MM.1S (cell line): ENCODE measurements at regions not wholly inside any gene's neighbourhood (a gene's known extent, or its start where the extent isn't known, plus 50 kb on each side); places are given as distances from the start of the nearest gene placed in this dataset.

Experiments used
- DNase-seq: peaks from one replicate; pipeline ENCODE4 v3.0.0-alpha.2; 2015
- H2AFZ ChIP-seq: fragments of 300-600 bp; sonication (generic); 2 replicates; pipeline ENCODE4 v1.6.0; 2016; ENCODE audit warnings: antibody characterized with exemption, low read length
- H3F3A ChIP-seq: fragments of 300-600 bp; sonication (generic); 2 replicates; pipeline ENCODE4 v1.6.1; 2016; ENCODE audit warnings: mild to moderate bottlenecking, antibody characterized with exemption, low read length, moderate library complexity, mixed read lengths; ENCODE audit not compliant: insufficient read depth
- H3K27ac ChIP-seq: fragments of 300-600 bp; sonication (generic); 2 replicates; pipeline ENCODE4 v1.5.1; 2016; ENCODE audit warnings: mild to moderate bottlenecking, low read length
- H3K27me3 ChIP-seq: fragments of 300-600 bp; sonication (generic); replicated peaks from 2 replicates; pipeline ENCODE4 v1.6.0; 2016; ENCODE audit warnings: low read length; ENCODE audit not compliant: insufficient read depth
- H3K36me3 ChIP-seq: fragments of 300-600 bp; sonication (generic); replicated peaks from 2 replicates; pipeline ENCODE4 v1.6.1; 2016; ENCODE audit warnings: mild to moderate bottlenecking, low read length, mixed read lengths; ENCODE audit not compliant: insufficient read depth
- H3K4me1 ChIP-seq: fragments of 300-600 bp; sonication (generic); 2 replicates; pipeline ENCODE4 v1.6.1; 2016; ENCODE audit warnings: low read length, mixed read lengths
- H3K4me2 ChIP-seq: fragments of 300-600 bp; sonication (generic); 2 replicates; pipeline ENCODE4 v1.6.0; 2016; ENCODE audit warnings: low read depth, low read length
- H3K4me3 ChIP-seq: fragments of 300-600 bp; sonication (generic); 2 replicates; pipeline ENCODE4 v1.5.1; 2016; ENCODE audit warnings: low read length, mixed read lengths
- H3K79me2 ChIP-seq: fragments of 300-600 bp; sonication (generic); 2 replicates; pipeline ENCODE4 v1.6.1; 2016; ENCODE audit warnings: mixed run types, low read length, mixed read lengths
- H3K9ac ChIP-seq: fragments of 300-600 bp; sonication (generic); 2 replicates; pipeline ENCODE4 v1.6.1; 2016; ENCODE audit warnings: low read length, mixed read lengths
- H3K9me2 ChIP-seq: fragments of 300-600 bp; sonication (generic); replicated peaks from 2 replicates; pipeline ENCODE4 v1.6.1; 2016; ENCODE audit warnings: mild to moderate bottlenecking, low read length, mixed read lengths; ENCODE audit not compliant: insufficient read depth
- H3K9me3 ChIP-seq: fragments of 300-600 bp; sonication (generic); replicated peaks from 2 replicates; pipeline ENCODE4 v1.6.1; 2016; ENCODE audit warnings: mild to moderate bottlenecking, low read length, mixed read lengths; ENCODE audit not compliant: insufficient read depth
- H4K20me1 ChIP-seq: fragments of 300-600 bp; sonication (generic); 2 replicates; pipeline ENCODE4 v1.6.1; 2016; ENCODE audit warnings: mild to moderate bottlenecking, low read length, moderate library complexity, mixed read lengths; ENCODE audit not compliant: insufficient read depth
- EZH2 ChIP-seq: fragments of 300-600 bp; sonication (generic); optimal IDR thresholded peaks from 2 replicates; pipeline ENCODE3; 2017; ENCODE audit warnings: low read depth, mild to moderate bottlenecking, antibody characterized with exemption, low read length, mixed read lengths
- EZH2phosphoT487 ChIP-seq: fragments of 300-600 bp; sonication (generic); IDR thresholded peaks from 2 replicates; pipeline ENCODE4 v1.6.1; 2018; ENCODE audit warnings: antibody characterized with exemption, low read length
- TF ChIP-seq, protein P1 (sequence below): fragments of 300-600 bp; sonication (generic); IDR thresholded peaks from 2 replicates; pipeline ENCODE4 v1.5.1; 2016; ENCODE audit warnings: antibody characterized with exemption, low read length, mixed read lengths

DNA sequence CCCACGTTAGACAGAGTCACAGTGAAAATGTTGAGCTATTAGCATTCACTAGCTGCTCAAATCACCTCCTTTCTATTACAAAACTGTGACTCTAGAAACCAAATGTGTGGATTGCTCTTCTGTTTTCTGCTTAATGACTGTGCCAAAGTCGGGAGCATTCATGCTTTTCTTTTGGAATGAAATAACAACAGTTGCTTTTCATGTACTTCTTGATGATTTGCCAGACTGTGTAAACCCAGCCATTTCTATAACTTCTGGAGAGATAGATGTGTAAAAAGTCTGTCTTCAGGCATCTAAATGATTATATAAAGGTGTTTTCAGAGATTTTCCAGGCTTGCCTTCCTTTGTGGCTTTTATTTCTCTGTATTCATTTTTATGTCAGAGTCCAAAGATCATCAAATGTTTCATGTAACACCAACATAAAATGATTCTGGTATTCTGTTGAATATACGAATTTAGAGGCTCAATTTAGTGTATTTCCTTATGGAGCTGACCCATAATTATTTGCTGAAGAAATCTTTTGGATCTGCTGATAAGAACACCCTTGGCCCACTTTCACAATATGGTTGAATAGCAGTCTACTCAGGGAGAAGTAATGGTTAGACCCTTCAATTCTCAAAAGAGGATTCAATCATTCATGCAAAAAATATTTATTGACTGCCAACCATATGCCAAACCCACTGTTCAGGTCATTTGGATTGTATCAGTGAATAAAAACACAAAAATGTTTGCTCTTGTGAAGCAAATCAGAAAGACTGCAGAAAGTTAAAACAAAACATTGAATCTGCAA is 581.2 kb downstream of the CDH18 start:
- H3K27ac ChIP-seq, result no peak overlapping the region
- peak overlapping the region; percentile 35; the same call in 1 of the 2 replicates for H2AFZ ChIP-seq
- TF ChIP-seq, protein P1, sequence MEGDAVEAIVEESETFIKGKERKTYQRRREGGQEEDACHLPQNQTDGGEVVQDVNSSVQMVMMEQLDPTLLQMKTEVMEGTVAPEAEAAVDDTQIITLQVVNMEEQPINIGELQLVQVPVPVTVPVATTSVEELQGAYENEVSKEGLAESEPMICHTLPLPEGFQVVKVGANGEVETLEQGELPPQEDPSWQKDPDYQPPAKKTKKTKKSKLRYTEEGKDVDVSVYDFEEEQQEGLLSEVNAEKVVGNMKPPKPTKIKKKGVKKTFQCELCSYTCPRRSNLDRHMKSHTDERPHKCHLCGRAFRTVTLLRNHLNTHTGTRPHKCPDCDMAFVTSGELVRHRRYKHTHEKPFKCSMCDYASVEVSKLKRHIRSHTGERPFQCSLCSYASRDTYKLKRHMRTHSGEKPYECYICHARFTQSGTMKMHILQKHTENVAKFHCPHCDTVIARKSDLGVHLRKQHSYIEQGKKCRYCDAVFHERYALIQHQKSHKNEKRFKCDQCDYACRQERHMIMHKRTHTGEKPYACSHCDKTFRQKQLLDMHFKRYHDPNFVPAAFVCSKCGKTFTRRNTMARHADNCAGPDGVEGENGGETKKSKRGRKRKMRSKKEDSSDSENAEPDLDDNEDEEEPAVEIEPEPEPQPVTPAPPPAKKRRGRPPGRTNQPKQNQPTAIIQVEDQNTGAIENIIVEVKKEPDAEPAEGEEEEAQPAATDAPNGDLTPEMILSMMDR, result no peak
- no peak for TF ChIP-seq EZH2phosphoT487
- TF ChIP-seq EZH2, result no peak

GRCh38 chr5:19408149-19408548 is 579.9 kb downstream of the CDH18 start:
- Histone ChIP-seq H2AFZ (no peak overlapping the region), H3K27me3 (no peaks in the 10 kb centered on the region), H3K36me3 (no peaks in the 10 kb centered on the region), H3K4me3 (no peak overlapping the region), H3K9me2 (no peaks in the 10 kb centered on the region), H3K9me3 (no peaks in the 10 kb centered on the region), H3K79me2 (no peaks in the 10 kb centered on the region), H3K4me2 (no peak overlapping the region), H4K20me1 (no peaks in the 10 kb centered on the region), H3F3A (no peaks in the 10 kb centered on the region), H3K27ac (no peak overlapping the region), H3K9ac (no peak overlapping the region), H3K4me1 (no peaks in the 10 kb centered on the region)
- DNase-seq, result no peak
- TF ChIP-seq EZH2phosphoT487 (no peak), EZH2 (no peak)
- TF ChIP-seq, protein P1, result no peak

More for the DNA sequence above, 581.2 kb downstream of the CDH18 start:
- Histone ChIP-seq H3K9ac (no peak overlapping the region), H3K36me3 (no peaks in the 10 kb centered on the region), H3K79me2 (no peaks in the 10 kb centered on the region), H4K20me1 (no peaks in the 10 kb centered on the region), H3K4me3 (no peak overlapping the region), H3K27me3 (no peaks in the 10 kb centered on the region), H3K4me1 (no peaks in the 10 kb centered on the region), H3F3A (no peaks in the 10 kb centered on the region), H3K4me2 (no peak overlapping the region), H3K9me3 (no peaks in the 10 kb centered on the region), H3K9me2 (no peaks in the 10 kb centered on the region)
- DNase-seq, result no peak

DNA sequence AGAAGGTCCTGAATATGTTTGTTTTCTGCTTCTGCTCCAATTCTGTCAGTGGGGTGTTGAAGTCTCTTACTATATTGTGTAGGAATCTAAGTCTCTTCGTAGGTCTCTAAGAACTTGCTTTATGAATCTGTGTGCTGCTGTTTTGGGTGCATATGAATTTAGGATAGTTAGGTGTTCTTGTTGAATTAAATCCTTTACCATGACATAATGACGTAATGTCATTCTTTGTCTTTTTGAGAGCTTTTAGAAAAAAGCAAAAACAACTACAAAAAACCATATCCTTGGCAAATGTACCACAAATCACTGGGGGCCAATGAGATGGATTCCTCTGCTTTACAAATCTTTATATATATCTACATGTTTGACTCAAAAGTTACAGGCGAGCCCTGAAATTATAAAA is 576.1 kb downstream of the CDH18 start:
- Histone ChIP-seq H3F3A (no peaks in the 10 kb centered on the region), H3K27me3 (no peaks in the 10 kb centered on the region), H3K9me3 (no peaks in the 10 kb centered on the region), H3K4me2 (no peak overlapping the region), H4K20me1 (no peaks in the 10 kb centered on the region), H3K4me3 (no peak overlapping the region), H3K9ac (no peak overlapping the region), H3K4me1 (no peaks in the 10 kb centered on the region), H3K27ac (no peak overlapping the region), H2AFZ (no peak overlapping the region), H3K36me3 (no peaks in the 10 kb centered on the region), H3K9me2 (no peaks in the 10 kb centered on the region), H3K79me2 (no peaks in the 10 kb centered on the region)
- DNase-seq, result no peak
- TF ChIP-seq EZH2 (no peak), EZH2phosphoT487 (no peak)
- TF ChIP-seq, protein P1, result no peak
